HUES48 (cell line): ENCODE measurements at regions not wholly inside any gene's neighbourhood (a gene's known extent, or its start where the extent isn't known, plus 50 kb on each side); places are given as distances from the start of the nearest gene placed in this dataset.
A peak's percentile ranks its signal among the peaks of the same experiment; 100 is the strongest.
"Not testable (repeated sequence)": the region's sequence is repeated elsewhere in the genome, so short reads cannot be mapped to it uniquely, and the experiment has no call there.

Experiments
- H3K27ac ChIP-seq: one replicate; pipeline ENCODE4 v1.7.0; 2013; ENCODE audit warnings: low read depth, low read length, inconsistent platforms
- H3K27me3 ChIP-seq: 2 replicates; pipeline ENCODE4 v1.6.1; 2013; ENCODE audit warnings: mild to moderate bottlenecking, low read length; ENCODE audit not compliant: control insufficient read depth, insufficient read depth
- H3K36me3 ChIP-seq: 2 replicates; pipeline ENCODE4 v1.6.1; 2013; ENCODE audit warnings: low read length; ENCODE audit not compliant: control insufficient read depth, insufficient read depth
- H3K4me1 ChIP-seq: 2 replicates; pipeline ENCODE4 v1.6.1; 2013; ENCODE audit warnings: mild to moderate bottlenecking, low read length; ENCODE audit not compliant: control insufficient read depth, insufficient read depth
- H3K4me3 ChIP-seq: 2 replicates; pipeline ENCODE4 v1.5.1; 2013; ENCODE audit warnings: mild to moderate bottlenecking, low read depth, low read length
- H3K9ac ChIP-seq: 2 replicates; pipeline ENCODE4 v1.6.1; 2013; ENCODE audit warnings: mild to moderate bottlenecking, low read depth, low read length, moderate library complexity
- H3K9me3 ChIP-seq: 2 replicates; pipeline ENCODE4 v1.6.1; 2013; ENCODE audit warnings: low read length; ENCODE audit not compliant: control insufficient read depth, insufficient read depth

- Histone ChIP-seq H3K27me3 (no peaks in the 10 kb centered on the region), H3K9ac (no peak overlapping the region)
These were observed 793.4 kb upstream of the FRG1 start for GRCh38 chr4:189147005-189147929.

GRCh38 chr4:189155083-189155482 lies 785.6 kb upstream of the FRG1 start:
- H3K36me3 ChIP-seq, H3K27ac ChIP-seq, H3K4me3 ChIP-seq, H3K4me1 ChIP-seq, H3K9ac ChIP-seq, H3K27me3 ChIP-seq: not testable (repeated sequence)
- H3K9me3 ChIP-seq: peaks cover 11% of the 10 kb centered on the region

More at GRCh38 chr4:189147005-189147929, 793.4 kb upstream of the FRG1 start:
- Histone ChIP-seq H3K4me1 (no peaks in the 10 kb centered on the region), H3K27ac (no peak overlapping the region), H3K4me3 (no peak overlapping the region), H3K36me3 (no peaks in the 10 kb centered on the region), H3K9me3 (peaks cover 11% of the 10 kb centered on the region)

- H3K36me3 ChIP-seq: no peaks in the 10 kb centered on the region
- H3K9me3 ChIP-seq: no peaks in the 10 kb centered on the region
- peak overlapping the region; percentile 24; the same call in 1 of the 2 replicates for H3K9ac ChIP-seq
- no peaks in the 10 kb centered on the region for H3K27me3 ChIP-seq
- H3K4me1 ChIP-seq: peaks cover 63% of the 10 kb centered on the region
- H3K4me3 ChIP-seq: peak overlapping the region; percentile 31; the same call in 1 of the 2 replicates
- peak overlapping the region; percentile 89 for H3K27ac ChIP-seq
These were observed 778.4 kb upstream of the FRG1 start for GRCh38 chr4:189162073-189162789.

GRCh38 chr4:189162888-189163287 lies 777.8 kb upstream of the FRG1 start:
- Histone ChIP-seq H3K9ac (no peak overlapping the region; the same call in 1 of the 2 replicates), H3K27me3 (no peaks in the 10 kb centered on the region), H3K4me3 (no peak overlapping the region), H3K36me3 (no peaks in the 10 kb centered on the region), H3K4me1 (peaks cover 63% of the 10 kb centered on the region), H3K9me3 (no peaks in the 10 kb centered on the region), H3K27ac (peak overlapping the region; percentile 89)

GRCh38 chr4:189176002-189176401 lies 764.7 kb upstream of the FRG1 start:
- Histone ChIP-seq H3K4me3 (no peak overlapping the region), H3K9me3 (no peaks in the 10 kb centered on the region), H3K27me3 (no peaks in the 10 kb centered on the region), H3K9ac (no peak overlapping the region), H3K27ac (no peak overlapping the region), H3K4me1 (peaks cover 28% of the 10 kb centered on the region), H3K36me3 (no peaks in the 10 kb centered on the region)

- H3K27me3 ChIP-seq: no peaks in the 10 kb centered on the region
These were observed 763.5 kb upstream of the FRG1 start for GRCh38 chr4:189177130-189177529.

GRCh38 chr4:189178125-189178746 lies 762.4 kb upstream of the FRG1 start:
- H3K27me3 ChIP-seq: no peaks in the 10 kb centered on the region
- H3K27ac ChIP-seq: peak overlapping the region; percentile 63
- peak overlapping the region; percentile 34 for H3K4me3 ChIP-seq
- peak overlapping the region; percentile 17; the same call in 1 of the 2 replicates for H3K9ac ChIP-seq
- H3K9me3 ChIP-seq: no peaks in the 10 kb centered on the region
- no peaks in the 10 kb centered on the region for H3K36me3 ChIP-seq
- peaks cover 35% of the 10 kb centered on the region for H3K4me1 ChIP-seq

More at GRCh38 chr4:189177130-189177529, 763.5 kb upstream of the FRG1 start:
- Histone ChIP-seq H3K9ac (no peak overlapping the region), H3K4me3 (no peak overlapping the region), H3K9me3 (no peaks in the 10 kb centered on the region), H3K27ac (no peak overlapping the region), H3K4me1 (peaks cover 28% of the 10 kb centered on the region), H3K36me3 (no peaks in the 10 kb centered on the region)

GRCh38 chr4:189185810-189186432 lies 754.8 kb upstream of the FRG1 start:
- no peaks in the 10 kb centered on the region for H3K27me3 ChIP-seq

GRCh38 chr4:189187531-189188052 lies 753.1 kb upstream of the FRG1 start:
- H3K4me3 ChIP-seq: no peak overlapping the region
- H3K27ac ChIP-seq: no peak overlapping the region
- no peak overlapping the region for H3K9ac ChIP-seq
- H3K36me3 ChIP-seq: no peaks in the 10 kb centered on the region
- H3K9me3 ChIP-seq: peaks cover 7% of the 10 kb centered on the region
- H3K27me3 ChIP-seq: no peaks in the 10 kb centered on the region
- H3K4me1 ChIP-seq: peaks cover 33% of the 10 kb centered on the region

More at GRCh38 chr4:189185810-189186432, 754.8 kb upstream of the FRG1 start:
- Histone ChIP-seq H3K4me1 (peaks cover 35% of the 10 kb centered on the region), H3K4me3 (peak overlapping the region; percentile 36), H3K36me3 (no peaks in the 10 kb centered on the region), H3K9me3 (peaks cover 7% of the 10 kb centered on the region), H3K9ac (peak overlapping the region; percentile 32), H3K27ac (peak overlapping the region; percentile 95)

GRCh38 chr4:189198624-189199023 lies 742.0 kb upstream of the FRG1 start:
- no peak overlapping the region for H3K4me3 ChIP-seq
- H3K9me3 ChIP-seq: no peaks in the 10 kb centered on the region
- no peaks in the 10 kb centered on the region for H3K27me3 ChIP-seq
- no peak overlapping the region for H3K27ac ChIP-seq
- H3K36me3 ChIP-seq: no peaks in the 10 kb centered on the region
- no peak overlapping the region for H3K9ac ChIP-seq
- H3K4me1 ChIP-seq: peaks cover 5% of the 10 kb centered on the region; the same call in 1 of the 2 replicates
